Myocyte (in vitro differentiated cells): ENCODE measurements at regions not wholly inside any gene's neighbourhood (a gene's known extent, or its start where the extent isn't known, plus 50 kb on each side); places are given as distances from the start of the nearest gene placed in this dataset.
A peak's percentile ranks its signal among the peaks of the same experiment; 100 is the strongest.
"Not testable (repeated sequence)": the region's sequence is repeated elsewhere in the genome, so short reads cannot be mapped to it uniquely, and the experiment has no call there.

Source experiments
- DNase-seq: peaks from one replicate; pipeline ENCODE4 v3.0.0-alpha.2; 2012; ENCODE audit warnings: low read depth

DNA sequence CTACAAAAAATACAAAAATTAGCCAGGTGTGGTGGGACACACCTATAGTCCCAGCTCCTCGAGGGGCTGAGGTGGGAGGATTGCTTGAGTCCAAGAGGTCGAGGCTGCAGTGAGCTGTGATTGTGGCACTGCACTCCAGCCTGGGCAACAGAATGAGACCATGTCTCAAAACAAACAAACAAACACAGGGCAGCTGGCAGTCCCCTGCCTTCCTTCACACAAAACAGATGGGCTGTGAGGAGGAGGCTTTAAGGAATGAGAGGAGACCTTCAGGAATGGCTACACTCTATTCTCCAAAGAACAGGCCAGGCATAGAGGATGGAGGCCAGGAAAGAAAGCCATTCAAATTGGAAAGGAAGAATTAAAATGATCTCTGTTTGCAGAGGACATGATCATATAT, 65.6 kb upstream of the MAML3 start:
- DNase-seq: peak; percentile 10

DNA sequence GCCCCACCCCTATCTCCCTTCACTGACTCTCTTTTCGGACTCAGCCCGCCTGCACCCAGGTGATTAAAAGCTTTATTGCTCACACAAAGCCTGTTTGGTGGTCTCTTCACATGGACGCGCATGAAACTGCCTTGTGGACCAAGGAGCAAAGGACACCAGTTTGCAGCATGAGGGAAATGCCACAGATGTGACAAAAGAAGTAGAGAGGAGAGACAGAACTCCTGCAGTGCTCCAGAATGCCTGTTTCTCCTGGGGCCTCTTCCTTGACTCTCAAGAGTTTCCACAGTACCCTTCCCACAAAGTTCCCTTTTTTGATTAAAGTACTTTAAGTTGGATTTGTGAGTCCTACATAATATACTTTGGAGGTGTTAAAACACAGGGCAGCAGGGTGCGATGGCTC, 65.1 kb upstream of the MAML3 start:
- not testable (repeated sequence) for DNase-seq

DNA sequence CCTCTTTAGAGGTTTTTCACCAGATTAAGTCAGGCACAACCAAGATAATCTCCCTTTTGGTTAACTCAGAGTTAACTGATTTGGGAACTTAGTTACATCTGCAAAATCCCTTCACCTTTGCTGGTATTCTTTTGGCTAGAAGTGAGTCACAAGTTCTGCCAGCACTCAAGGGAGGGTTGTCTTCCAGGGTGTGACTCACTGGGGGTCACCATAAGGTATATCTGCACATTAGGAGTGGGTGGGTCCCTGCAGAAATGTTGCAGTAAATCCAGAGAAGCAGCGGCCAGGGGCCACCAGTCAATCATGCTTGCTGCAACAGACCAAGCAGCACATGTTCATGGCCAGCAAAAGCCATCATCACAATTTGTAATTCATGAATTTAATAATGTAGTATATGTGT, 59.8 kb upstream of the MAML3 start:
- no peak for DNase-seq

DNA sequence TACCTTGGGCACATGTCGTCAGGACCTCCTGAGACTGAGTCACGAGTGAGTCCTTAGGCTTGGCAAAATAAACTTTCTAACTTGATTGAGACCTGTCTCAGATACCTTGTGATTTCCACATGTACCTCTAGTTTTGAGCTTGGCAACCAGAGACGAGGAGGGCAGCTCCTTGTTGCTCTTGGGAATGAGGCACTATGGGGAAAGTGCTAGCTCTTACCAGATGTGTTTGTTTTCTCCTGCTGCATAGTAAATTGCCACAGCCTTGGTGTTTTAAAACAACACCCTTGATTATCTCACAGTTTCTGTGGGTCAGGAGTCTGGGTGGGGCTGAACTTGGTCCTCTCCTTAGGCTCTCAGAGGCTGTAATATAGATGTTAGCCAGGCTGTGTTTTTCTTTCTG, 59.1 kb upstream of the MAML3 start:
- no peak for DNase-seq

DNA sequence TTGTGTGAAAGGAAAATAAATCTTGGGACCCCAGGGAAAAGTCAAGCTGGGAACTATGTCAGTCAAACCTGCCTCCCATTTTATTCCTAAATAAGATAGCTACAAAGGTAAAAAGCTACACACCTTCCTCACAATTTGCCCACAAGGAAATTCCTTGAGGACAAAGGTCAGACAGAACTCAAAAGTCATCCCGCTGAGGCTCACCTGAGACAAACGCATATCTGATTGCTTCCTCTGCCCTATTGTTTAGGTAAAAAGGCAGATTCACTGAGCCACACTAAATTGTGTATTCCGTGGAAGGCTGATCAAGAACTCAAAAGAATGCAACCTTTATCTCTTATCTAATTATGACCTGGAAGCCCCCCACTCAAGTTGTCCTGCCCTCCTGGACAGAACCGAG, 58.7 kb upstream of the MAML3 start:
- no peak for DNase-seq

DNA sequence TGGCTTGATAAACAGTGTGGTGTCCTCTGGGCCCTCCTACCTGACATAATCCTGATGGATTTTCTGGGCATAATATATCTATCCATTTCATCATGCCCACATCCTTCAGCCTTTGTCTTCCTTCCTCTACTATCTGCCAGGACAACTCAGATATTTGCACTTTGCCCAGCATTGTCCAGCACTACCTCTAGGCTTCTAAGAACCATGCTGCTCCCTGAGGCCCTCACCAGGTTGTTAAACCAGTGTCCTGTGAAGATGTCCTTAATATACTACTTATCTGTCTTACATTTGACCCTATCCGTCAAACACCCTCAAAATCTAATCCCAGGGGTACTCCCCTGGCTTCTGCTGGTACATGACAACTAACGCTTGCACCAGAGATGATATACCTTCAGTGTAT, 58.2 kb upstream of the MAML3 start:
- no peak for DNase-seq

DNA sequence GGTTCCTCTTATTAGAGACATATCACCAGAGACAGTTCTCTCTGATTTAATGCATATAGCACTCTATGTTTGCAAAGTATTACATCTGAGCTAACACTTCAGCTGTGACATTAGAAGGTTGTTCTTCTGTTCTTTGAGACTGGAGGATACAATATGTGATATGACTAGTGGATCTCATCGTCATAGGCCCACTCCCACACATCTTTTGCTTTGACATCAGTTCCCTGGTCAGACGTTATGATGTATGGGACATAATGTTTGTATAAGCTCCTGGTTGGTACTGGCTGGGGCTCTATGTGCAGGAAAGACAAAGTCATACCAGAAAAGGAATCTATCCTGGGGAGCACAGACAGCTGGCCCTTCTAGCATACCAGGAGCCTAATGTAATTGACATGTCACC, 57.7 kb upstream of the MAML3 start:
- no peak for DNase-seq

DNA sequence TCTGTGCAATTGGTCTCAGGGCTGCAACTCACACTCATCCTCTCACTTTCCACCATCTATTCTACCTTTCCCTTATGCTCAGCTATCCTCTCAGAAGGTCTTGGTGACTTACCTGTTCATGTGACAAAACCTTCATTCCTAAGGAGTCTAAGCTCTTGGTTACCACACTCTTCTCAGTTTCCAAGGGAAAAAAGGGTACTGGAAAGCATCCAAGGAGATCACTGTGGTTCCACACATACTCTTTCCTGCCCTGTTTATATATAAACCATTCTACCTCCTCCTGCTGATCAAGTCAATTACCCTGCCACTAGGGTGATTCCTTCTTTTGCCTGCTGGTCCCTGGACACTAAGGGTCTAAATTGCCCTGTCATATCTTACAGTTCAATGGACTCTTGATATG, 57.2 kb upstream of the MAML3 start:
- DNase-seq: no peak

DNA sequence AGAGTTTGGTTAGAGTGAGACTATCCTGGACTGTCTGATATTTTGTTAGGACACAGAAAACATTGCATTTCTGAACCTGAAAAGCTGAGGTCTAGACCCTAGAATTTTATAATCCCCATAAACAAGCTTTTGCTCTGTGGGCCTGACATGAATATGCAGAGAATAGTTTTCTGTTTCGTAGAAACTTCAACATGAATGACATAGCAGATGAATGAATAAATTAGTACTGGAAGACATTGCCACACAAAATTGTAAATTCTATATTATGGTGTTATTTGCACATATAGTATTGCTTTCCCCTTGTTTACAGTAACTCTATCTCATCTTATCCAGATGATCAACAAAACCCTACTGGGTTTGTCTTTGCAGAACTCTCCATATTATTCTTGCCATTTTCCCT, 54.9 kb upstream of the MAML3 start:
- DNase-seq: no peak
